Neural cell (in vitro differentiated cells): ENCODE measurements at regions not wholly inside any gene's neighbourhood (a gene's known extent, or its start where the extent isn't known, plus 50 kb on each side); places are given as distances from the start of the nearest gene placed in this dataset.

Experiments
- H2AFZ ChIP-seq: fragments of 200-600, 300-800 bp; sonication (generic), shearing (Covaris generic); 2 replicates; pipeline ENCODE4 v1.6.0; 2014; ENCODE audit warnings: low read depth, mild to moderate bottlenecking, antibody characterized with exemption, low read length, moderate library complexity
- H3F3A ChIP-seq: fragments of 200-600 bp; shearing (Covaris generic); 2 replicates; pipeline ENCODE4 v1.6.1; 2016; ENCODE audit warnings: mild to moderate bottlenecking, moderate library complexity, mixed read lengths, antibody characterized with exemption, low read length; ENCODE audit not compliant: insufficient read depth, poor library complexity, severe bottlenecking
- H3K27ac ChIP-seq: fragments of 200-600, 300-800 bp; sonication (generic), shearing (Covaris generic); 2 replicates; pipeline ENCODE4 v1.5.1; 2014; ENCODE audit warnings: mild to moderate bottlenecking, low read length, moderate library complexity
- H3K27me3 ChIP-seq: fragments of 300-800, 200-600 bp; sonication (generic), shearing (Covaris generic); 2 replicates; pipeline ENCODE4 v1.6.0; 2014; ENCODE audit warnings: mild to moderate bottlenecking, low read depth, low read length, moderate library complexity; ENCODE audit not compliant: insufficient read depth
- H3K36me3 ChIP-seq: fragments of 300-800, 200-600 bp; sonication (generic), shearing (Covaris generic); 2 replicates; pipeline ENCODE4 v1.5.1; 2014; ENCODE audit warnings: mild to moderate bottlenecking, antibody characterized with exemption, low read length, moderate library complexity; ENCODE audit not compliant: insufficient read depth
- H3K4me2 ChIP-seq: fragments of 300-800, 200-600 bp; sonication (generic), shearing (Covaris generic); 2 replicates; pipeline ENCODE4 v1.6.0; 2014; ENCODE audit warnings: mild to moderate bottlenecking, low read length
- H3K4me3 ChIP-seq: fragments of 300-800, 200-600 bp; sonication (generic), shearing (Covaris generic); 2 replicates; pipeline ENCODE4 v1.5.1; 2014; ENCODE audit warnings: mild to moderate bottlenecking, low read length, moderate library complexity
- H3K79me2 ChIP-seq: fragments of 200-600 bp; shearing (Covaris generic); replicated peaks from 2 replicates; pipeline ENCODE4 v1.6.0; 2014; ENCODE audit warnings: mild to moderate bottlenecking, low read length, moderate library complexity; ENCODE audit not compliant: insufficient read depth
- H3K9ac ChIP-seq: fragments of 300-800, 200-600 bp; sonication (generic), shearing (Covaris generic); 2 replicates; pipeline ENCODE4 v1.6.1; 2016; ENCODE audit warnings: mild to moderate bottlenecking, low read length, mixed read lengths
- H3K9me2 ChIP-seq: fragments of 200-600 bp; shearing (Covaris generic); 2 replicates; pipeline ENCODE4 v1.6.1; 2016; ENCODE audit warnings: mild to moderate bottlenecking, low read length, mixed read lengths; ENCODE audit not compliant: insufficient read depth
- H3K9me3 ChIP-seq: fragments of 200-600, 300-800 bp; sonication (generic), shearing (Covaris generic); 2 replicates; pipeline ENCODE4 v1.6.1; 2016; ENCODE audit warnings: mild to moderate bottlenecking, mixed run types, low read length, moderate library complexity, mixed read lengths
- H4K20me1 ChIP-seq: fragments of 200-600 bp; shearing (Covaris generic); 2 replicates; pipeline ENCODE4 v1.6.1; 2016; ENCODE audit warnings: mild to moderate bottlenecking, mixed run types; ENCODE audit not compliant: insufficient read depth
- EP300 ChIP-seq: fragments of 450-650 bp; conservative IDR thresholded peaks from 2 replicates; pipeline ENCODE4 v1.6.1; 2014; ENCODE audit warnings: antibody characterized with exemption, mild to moderate bottlenecking, moderate library complexity; ENCODE audit not compliant: poor library complexity, severe bottlenecking
- EZH2 ChIP-seq: fragments of 200-600, 300-800 bp; shearing (Covaris generic), sonication (generic); IDR thresholded peaks from 2 replicates; pipeline ENCODE4 v1.6.1; 2014; ENCODE audit warnings: antibody characterized with exemption, low read length, borderline replicate concordance, mild to moderate bottlenecking; ENCODE audit not compliant: insufficient read depth, poor library complexity, severe bottlenecking
- MXI1 ChIP-seq: fragments of 450-650 bp; conservative IDR thresholded peaks from 2 replicates; pipeline ENCODE4 v1.6.1; 2014; ENCODE audit warnings: antibody characterized with exemption, mild to moderate bottlenecking; ENCODE audit not compliant: poor library complexity, severe bottlenecking
- POLR2AphosphoS5 ChIP-seq: IDR thresholded peaks from 2 replicates; pipeline ENCODE4 v1.6.1; 2012
- RAD21 ChIP-seq: fragments of 450-650 bp; conservative IDR thresholded peaks from 2 replicates; pipeline ENCODE4 v1.6.1; 2014; ENCODE audit warnings: antibody characterized with exemption, mild to moderate bottlenecking, moderate library complexity
- REST ChIP-seq: IDR thresholded peaks from 2 replicates; pipeline ENCODE4 v1.6.1; 2012; ENCODE audit warnings: borderline replicate concordance
- SMC3 ChIP-seq: fragments of 450-650 bp; conservative IDR thresholded peaks from 2 replicates; pipeline ENCODE4 v1.6.1; 2014; ENCODE audit warnings: antibody characterized with exemption, mild to moderate bottlenecking, moderate library complexity; ENCODE audit not compliant: poor library complexity
- TAF1 ChIP-seq: IDR thresholded peaks from 2 replicates; pipeline ENCODE4 v1.6.1; 2012; ENCODE audit warnings: low read depth
- TF ChIP-seq, protein P1 (sequence below): fragments of 450-650 bp; IDR thresholded peaks from 2 replicates; pipeline ENCODE4 v1.5.1; 2014; ENCODE audit warnings: antibody characterized with exemption, mild to moderate bottlenecking, moderate library complexity; ENCODE audit not compliant: poor library complexity, severe bottlenecking

DNA sequence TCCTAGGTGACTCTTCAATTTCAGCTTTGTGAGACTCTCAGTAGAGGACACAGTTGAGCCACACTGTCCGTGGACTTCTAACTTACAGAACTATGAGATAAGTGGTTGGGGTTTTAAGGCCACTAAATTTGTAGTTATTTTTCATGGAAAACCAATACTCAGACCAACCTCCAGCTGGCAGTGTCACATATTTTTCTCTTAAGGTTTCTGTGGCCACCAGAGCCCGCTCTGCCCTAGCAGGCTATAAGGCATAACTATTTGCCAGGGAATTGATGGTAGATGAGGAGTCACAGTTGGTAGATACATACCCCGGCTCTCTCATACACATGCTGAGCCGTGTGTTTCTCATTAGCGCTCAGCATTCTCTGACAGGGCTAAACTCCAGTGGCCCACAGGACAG lies 336.8 kb upstream of the MON1B start:
- H2AFZ ChIP-seq = no peak overlapping the region
- TF ChIP-seq TAF1 = no peak
- TF ChIP-seq, protein P1, sequence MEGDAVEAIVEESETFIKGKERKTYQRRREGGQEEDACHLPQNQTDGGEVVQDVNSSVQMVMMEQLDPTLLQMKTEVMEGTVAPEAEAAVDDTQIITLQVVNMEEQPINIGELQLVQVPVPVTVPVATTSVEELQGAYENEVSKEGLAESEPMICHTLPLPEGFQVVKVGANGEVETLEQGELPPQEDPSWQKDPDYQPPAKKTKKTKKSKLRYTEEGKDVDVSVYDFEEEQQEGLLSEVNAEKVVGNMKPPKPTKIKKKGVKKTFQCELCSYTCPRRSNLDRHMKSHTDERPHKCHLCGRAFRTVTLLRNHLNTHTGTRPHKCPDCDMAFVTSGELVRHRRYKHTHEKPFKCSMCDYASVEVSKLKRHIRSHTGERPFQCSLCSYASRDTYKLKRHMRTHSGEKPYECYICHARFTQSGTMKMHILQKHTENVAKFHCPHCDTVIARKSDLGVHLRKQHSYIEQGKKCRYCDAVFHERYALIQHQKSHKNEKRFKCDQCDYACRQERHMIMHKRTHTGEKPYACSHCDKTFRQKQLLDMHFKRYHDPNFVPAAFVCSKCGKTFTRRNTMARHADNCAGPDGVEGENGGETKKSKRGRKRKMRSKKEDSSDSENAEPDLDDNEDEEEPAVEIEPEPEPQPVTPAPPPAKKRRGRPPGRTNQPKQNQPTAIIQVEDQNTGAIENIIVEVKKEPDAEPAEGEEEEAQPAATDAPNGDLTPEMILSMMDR = no peak
- TF ChIP-seq EZH2 = no peak
- no peak for TF ChIP-seq POLR2AphosphoS5
- no peak for TF ChIP-seq SMC3
- no peak for TF ChIP-seq RAD21
- no peaks in the 10 kb centered on the region for H3K27me3 ChIP-seq
- no peaks in the 10 kb centered on the region for H3K9me3 ChIP-seq
- H3K9me2 ChIP-seq = no peaks in the 10 kb centered on the region
- H3K36me3 ChIP-seq = no peaks in the 10 kb centered on the region
- no peak overlapping the region for H3K4me2 ChIP-seq
- H3K79me2 ChIP-seq = no peaks in the 10 kb centered on the region
- H4K20me1 ChIP-seq = no peaks in the 10 kb centered on the region
- H3F3A ChIP-seq = no peaks in the 10 kb centered on the region
- no peak overlapping the region for H3K4me3 ChIP-seq
- H3K9ac ChIP-seq = no peak overlapping the region
- H3K27ac ChIP-seq = no peak overlapping the region

GRCh38 chr16:76856112-76856511 lies 334.9 kb upstream of the MON1B start:
- TF ChIP-seq, protein P1 = no peak
- TF ChIP-seq REST = no peak
- H3K9me2 ChIP-seq = no peaks in the 10 kb centered on the region
- H3K9ac ChIP-seq = no peak overlapping the region
- no peak overlapping the region for H3K4me2 ChIP-seq
- no peaks in the 10 kb centered on the region for H3K79me2 ChIP-seq
- no peaks in the 10 kb centered on the region for H3K36me3 ChIP-seq
- no peaks in the 10 kb centered on the region for H4K20me1 ChIP-seq
- H2AFZ ChIP-seq = no peak overlapping the region
- H3K9me3 ChIP-seq = no peaks in the 10 kb centered on the region
- H3K27ac ChIP-seq = no peak overlapping the region
- H3F3A ChIP-seq = no peaks in the 10 kb centered on the region
- H3K27me3 ChIP-seq = no peaks in the 10 kb centered on the region
- no peak overlapping the region for H3K4me3 ChIP-seq

- Histone ChIP-seq H3K9ac (no peak overlapping the region), H3K27me3 (no peaks in the 10 kb centered on the region), H4K20me1 (no peaks in the 10 kb centered on the region), H3K27ac (no peak overlapping the region), H3K36me3 (no peaks in the 10 kb centered on the region), H3K4me3 (no peak overlapping the region), H3K9me3 (no peaks in the 10 kb centered on the region), H3K4me2 (no peak overlapping the region), H2AFZ (no peak overlapping the region), H3K9me2 (no peaks in the 10 kb centered on the region), H3K79me2 (no peaks in the 10 kb centered on the region), H3F3A (no peaks in the 10 kb centered on the region)
- TF ChIP-seq MXI1 (no peak), EZH2 (no peak), TAF1 (no peak), EP300 (no peak), RAD21 (no peak), POLR2AphosphoS5 (no peak), SMC3 (no peak)
- TF ChIP-seq, protein P1 = no peak
These were observed 333.6 kb upstream of the MON1B start for GRCh38 chr16:76857402-76857801.
